HEK293 (cell line): ENCODE measurements at regions not wholly inside any gene's neighbourhood (a gene's known extent, or its start where the extent isn't known, plus 50 kb on each side); places are given as distances from the start of the nearest gene placed in this dataset.

ENCODE experiments used
- CTCF ChIA-PET: fragments of 350-600 bp; formaldehyde crosslinking; extraction: SDS; loops from one replicate; lab custom pipeline; 2021; ENCODE audit warnings: antibody characterized with exemption; lab: Yijun Ruan, JAX
- POLR2A ChIA-PET: fragments of 300-600 bp; formaldehyde crosslinking; extraction: SDS; loops from one replicate; lab custom pipeline; 2020; ENCODE audit warnings: antibody characterized with exemption, inconsistent platforms; lab: Yijun Ruan, JAX
- H3K27ac ChIP-seq: fragments of 200-500 bp; sonication (Bioruptor generic); 2 replicates; pipeline ENCODE4 v1.5.1; 2014; ENCODE audit warnings: low read depth, low read length, control low read depth, inconsistent platforms; ENCODE audit errors: extremely low read depth
- H3K36me3 ChIP-seq, 2 experiments: fragments of 200-500 bp in 1 of 2; sonication (Bioruptor generic) in 1 of 2; 1 replicate in 1 of 2; 2 replicates in 1 of 2; pipeline ENCODE4 v1.5.1; 2014 to 2017; ENCODE audit warnings: inconsistent platforms in 2 of 2, low read length in 2 of 2; ENCODE audit not compliant: control insufficient read depth in 2 of 2, insufficient read depth in 1 of 2
- H3K4me1 ChIP-seq: fragments of 200-500 bp; sonication (Bioruptor generic); 2 replicates; pipeline ENCODE4 v1.5.1; 2014; ENCODE audit warnings: mild to moderate bottlenecking, low read length, inconsistent platforms; ENCODE audit not compliant: control insufficient read depth, insufficient read depth
- H3K4me3 ChIP-seq: 2 replicates; pipeline ENCODE4 v1.5.1; 2011; ENCODE audit warnings: low read depth, mild to moderate bottlenecking, control low read depth, low read length, moderate library complexity
- H3K9me3 ChIP-seq: fragments of 200-500 bp; sonication (Bioruptor generic); 2 replicates; pipeline ENCODE4 v1.5.1; 2014; ENCODE audit warnings: low read depth, low read length, inconsistent platforms; ENCODE audit not compliant: control insufficient read depth, insufficient read depth
- KLF1 ChIP-seq: fragments of 450-650 bp; formaldehyde crosslinking; IDR thresholded peaks from 2 replicates; pipeline ENCODE4 v1.5.1; 2016; ENCODE audit warnings: missing biosample characterization, missing genetic modification characterization
- REPIN1 ChIP-seq: fragments of 450-650 bp; formaldehyde crosslinking; IDR thresholded peaks from 2 replicates; pipeline ENCODE4 v1.5.1; 2017; ENCODE audit warnings: missing biosample characterization, missing genetic modification characterization, low read depth
- SETDB1 ChIP-seq: IDR thresholded peaks from one replicate; pipeline ENCODE4 v1.6.1; 2017; ENCODE audit warnings: mild to moderate bottlenecking, low read length, moderate library complexity, mixed read lengths; ENCODE audit not compliant: insufficient read length
- SP2 ChIP-seq: fragments of 450-650 bp; formaldehyde crosslinking; IDR thresholded peaks from 2 replicates; pipeline ENCODE4 v1.5.1; 2016; ENCODE audit warnings: missing biosample characterization, missing genetic modification characterization
- YY1 ChIP-seq: fragments of 450-650 bp; formaldehyde crosslinking; IDR thresholded peaks from 2 replicates; pipeline ENCODE4 v1.5.1; 2018; ENCODE audit warnings: missing biosample characterization, missing genetic modification characterization
- ZBTB1 ChIP-seq: fragments of 450-650 bp; formaldehyde crosslinking; IDR thresholded peaks from 2 replicates; pipeline ENCODE4 v1.5.1; 2016; ENCODE audit warnings: missing biosample characterization, missing genetic modification characterization
- ZBTB48 ChIP-seq: fragments of 450-650 bp; formaldehyde crosslinking; IDR thresholded peaks from 2 replicates; pipeline ENCODE4 v1.5.1; 2016; ENCODE audit warnings: missing biosample characterization, missing genetic modification characterization
- ZNF132 ChIP-seq: fragments of 450-650 bp; formaldehyde crosslinking; IDR thresholded peaks from 2 replicates; pipeline ENCODE4 v1.5.1; 2017; ENCODE audit warnings: missing biosample characterization, missing genetic modification characterization, borderline replicate concordance
- ZNF140 ChIP-seq: fragments of 450-650 bp; formaldehyde crosslinking; IDR thresholded peaks from 2 replicates; pipeline ENCODE4 v1.5.1; 2016; ENCODE audit warnings: missing biosample characterization, missing genetic modification characterization
- ZNF184 ChIP-seq: fragments of 450-650 bp; IDR thresholded peaks from 2 replicates; pipeline ENCODE4 v1.5.1; 2018; ENCODE audit warnings: missing biosample characterization, mild to moderate bottlenecking, missing genetic modification characterization
- ZNF416 ChIP-seq: fragments of 450-650 bp; formaldehyde crosslinking; IDR thresholded peaks from 2 replicates; pipeline ENCODE4 v1.5.1; 2016; ENCODE audit warnings: missing biosample characterization, missing genetic modification characterization
- ZNF449 ChIP-seq: fragments of 450-650 bp; formaldehyde crosslinking; IDR thresholded peaks from 2 replicates; pipeline ENCODE4 v1.5.1; 2017; ENCODE audit warnings: missing biosample characterization, mild to moderate bottlenecking, missing genetic modification characterization, moderate library complexity
- ZNF501 ChIP-seq: fragments of 450-650 bp; formaldehyde crosslinking; IDR thresholded peaks from 2 replicates; pipeline ENCODE4 v1.5.1; 2016; ENCODE audit warnings: missing biosample characterization, missing genetic modification characterization
- ZNF510 ChIP-seq: fragments of 450-650 bp; formaldehyde crosslinking; IDR thresholded peaks from 2 replicates; pipeline ENCODE4 v1.5.1; 2018; ENCODE audit warnings: mild to moderate bottlenecking, missing genetic modification characterization, missing biosample characterization; ENCODE audit not compliant: insufficient replicate concordance
- ZNF518A ChIP-seq: fragments of 450-650 bp; formaldehyde crosslinking; conservative IDR thresholded peaks from 2 replicates; pipeline ENCODE4 v1.5.1; 2016; ENCODE audit warnings: low read depth, missing biosample characterization, missing genetic modification characterization
- ZNF521 ChIP-seq: fragments of 450-650 bp; formaldehyde crosslinking; IDR thresholded peaks from 2 replicates; pipeline ENCODE4 v1.5.1; 2017; ENCODE audit warnings: missing biosample characterization, mild to moderate bottlenecking, missing genetic modification characterization
- ZNF529 ChIP-seq: fragments of 450-650 bp; formaldehyde crosslinking; IDR thresholded peaks from 2 replicates; pipeline ENCODE4 v1.5.1; 2017; ENCODE audit warnings: missing genetic modification characterization, missing biosample characterization; ENCODE audit not compliant: insufficient replicate concordance
- ZNF596 ChIP-seq: fragments of 450-650 bp; IDR thresholded peaks from 2 replicates; pipeline ENCODE4 v1.5.0; 2018; ENCODE audit warnings: missing biosample characterization, mild to moderate bottlenecking, missing genetic modification characterization, moderate library complexity
- ZNF664 ChIP-seq: fragments of 450-650 bp; formaldehyde crosslinking; IDR thresholded peaks from 2 replicates; pipeline ENCODE4 v1.5.1; 2016; ENCODE audit warnings: missing biosample characterization, missing genetic modification characterization
- ZNF707 ChIP-seq: fragments of 450-650 bp; formaldehyde crosslinking; IDR thresholded peaks from 2 replicates; pipeline ENCODE4 v1.5.1; 2016; ENCODE audit warnings: missing biosample characterization, missing genetic modification characterization
- ZNF747 ChIP-seq: fragments of 450-650 bp; formaldehyde crosslinking; IDR thresholded peaks from 2 replicates; pipeline ENCODE4 v1.5.1; 2016; ENCODE audit warnings: missing biosample characterization, missing genetic modification characterization
- ZNF785 ChIP-seq: fragments of 450-650 bp; formaldehyde crosslinking; IDR thresholded peaks from 2 replicates; pipeline ENCODE4 v1.5.1; 2016; ENCODE audit warnings: missing biosample characterization, missing genetic modification characterization
- ZSCAN23 ChIP-seq: fragments of 450-650 bp; formaldehyde crosslinking; IDR thresholded peaks from 2 replicates; pipeline ENCODE4 v1.5.1; 2016; ENCODE audit warnings: missing biosample characterization, missing genetic modification characterization

GRCh38 chr7:13731643-13732042 lies 257.8 kb downstream of the ETV1 start:
- no peak overlapping the region for H3K27ac ChIP-seq
- ChIA-PET CTCF (no interaction called here), POLR2A (no interaction called here)
- no peaks in the 10 kb centered on the region for H3K36me3 ChIP-seq
- H3K4me1 ChIP-seq: no peaks in the 10 kb centered on the region
- H3K9me3 ChIP-seq: no peaks in the 10 kb centered on the region
- TF ChIP-seq SETDB1 (no peak), ZNF132 (tag by site-specific recombination) (no peak), ZNF449 (tag by site-specific recombination) (no peak), ZNF747 (tag by site-specific recombination) (no peak), YY1 (tag by site-specific recombination) (no peak), ZNF501 (tag by site-specific recombination) (no peak), REPIN1 (tag by site-specific recombination) (no peak), ZNF596 (tag by site-specific recombination) (no peak), ZNF518A (tag by site-specific recombination) (no peak), ZNF510 (tag by site-specific recombination) (no peak), KLF1 (tag by site-specific recombination) (no peak), ZNF664 (tag by site-specific recombination) (no peak), ZBTB48 (tag by site-specific recombination) (no peak)
- H3K4me3 ChIP-seq: no peak overlapping the region

- ChIA-PET POLR2A (no interaction called here), CTCF (interaction anchor here (0.6 kb wide), 1 partner anchor 18 kb away, joined by 3 read pairs; no protein-coding TSS in a partner anchor)
- H3K36me3 ChIP-seq: no peaks in the 10 kb centered on the region
- no peak for TF ChIP-seq ZNF140 (tag by site-specific recombination)
- TF ChIP-seq ZBTB1: no peak
- TF ChIP-seq SP2 (tag by site-specific recombination): no peak
- TF ChIP-seq ZNF521: no peak
- TF ChIP-seq ZNF529 (tag by site-specific recombination): no peak
- TF ChIP-seq ZSCAN23 (tag by site-specific recombination): no peak
- no peak for TF ChIP-seq ZNF785 (tag by site-specific recombination)
- TF ChIP-seq ZNF416 (tag by site-specific recombination): no peak
- no peak for TF ChIP-seq ZNF707
- TF ChIP-seq ZNF184: no peak
- no peak overlapping the region for H3K27ac ChIP-seq
- no peaks in the 10 kb centered on the region for H3K4me1 ChIP-seq
- no peak overlapping the region for H3K4me3 ChIP-seq
- no peaks in the 10 kb centered on the region for H3K9me3 ChIP-seq
Measured at GRCh38 chr7:13737563-13737962, 251.9 kb downstream of the ETV1 start.
